ENCODE measurements at regions not wholly inside any gene's neighbourhood (a gene's known extent, or its start where the extent isn't known, plus 50 kb on each side); places are given as distances from the start of the nearest gene placed in this dataset.

DNA sequence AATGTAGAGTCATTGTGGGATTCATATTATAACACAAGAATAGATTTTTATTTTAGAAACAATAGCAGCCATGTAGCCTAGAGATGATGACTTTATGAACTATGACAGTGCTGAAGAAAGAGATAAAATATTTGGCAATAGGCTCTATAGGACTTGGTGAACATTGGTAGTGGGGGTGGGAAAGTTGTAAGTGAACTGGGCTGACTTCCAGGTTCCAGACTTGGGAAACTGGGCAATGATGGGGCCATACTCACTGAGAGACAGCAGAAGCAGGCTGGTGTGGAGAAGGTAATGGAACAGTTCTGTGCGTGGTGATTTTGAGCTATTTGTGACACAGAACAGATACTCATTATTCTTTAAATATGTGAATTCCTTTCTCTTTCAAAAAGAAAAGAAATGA, 470.3 kb upstream of the HNRNPA3 start:
- TF ChIP-seq, protein P1, sequence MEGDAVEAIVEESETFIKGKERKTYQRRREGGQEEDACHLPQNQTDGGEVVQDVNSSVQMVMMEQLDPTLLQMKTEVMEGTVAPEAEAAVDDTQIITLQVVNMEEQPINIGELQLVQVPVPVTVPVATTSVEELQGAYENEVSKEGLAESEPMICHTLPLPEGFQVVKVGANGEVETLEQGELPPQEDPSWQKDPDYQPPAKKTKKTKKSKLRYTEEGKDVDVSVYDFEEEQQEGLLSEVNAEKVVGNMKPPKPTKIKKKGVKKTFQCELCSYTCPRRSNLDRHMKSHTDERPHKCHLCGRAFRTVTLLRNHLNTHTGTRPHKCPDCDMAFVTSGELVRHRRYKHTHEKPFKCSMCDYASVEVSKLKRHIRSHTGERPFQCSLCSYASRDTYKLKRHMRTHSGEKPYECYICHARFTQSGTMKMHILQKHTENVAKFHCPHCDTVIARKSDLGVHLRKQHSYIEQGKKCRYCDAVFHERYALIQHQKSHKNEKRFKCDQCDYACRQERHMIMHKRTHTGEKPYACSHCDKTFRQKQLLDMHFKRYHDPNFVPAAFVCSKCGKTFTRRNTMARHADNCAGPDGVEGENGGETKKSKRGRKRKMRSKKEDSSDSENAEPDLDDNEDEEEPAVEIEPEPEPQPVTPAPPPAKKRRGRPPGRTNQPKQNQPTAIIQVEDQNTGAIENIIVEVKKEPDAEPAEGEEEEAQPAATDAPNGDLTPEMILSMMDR (IDR thresholded peaks at IDR 0.05; ENCODE audit: poor library complexity) = no peak
- no peak for TF ChIP-seq EZH2phosphoT487 (IDR thresholded peaks at IDR 0.05; ENCODE audit: low read depth, severe bottlenecking, unreplicated experiment)
